ENCODE measurements at regions not wholly inside any gene's neighbourhood (a gene's known extent, or its start where the extent isn't known, plus 50 kb on each side); places are given as distances from the start of the nearest gene placed in this dataset.

- intact Hi-C loops (cut with micrococcal nuclease) = no loop called here
- DNase-seq (ENCODE audit: low read depth, low spot score) = no peak
- Histone ChIP-seq H4K20me1 (ENCODE audit: insufficient read depth) (no peaks in the 10 kb centered on the region), H3K79me2 (ENCODE audit: insufficient read depth, low read length) (no peaks in the 10 kb centered on the region), H3K4me1 (ENCODE audit: control insufficient read depth in 1 of 2, insufficient read depth in 2 of 2, low read length in 2 of 2) (no peaks in the 10 kb centered on the region), H3K9me3 (ENCODE audit: control insufficient read depth in 1 of 2, insufficient read depth in 1 of 2, low read depth in 1 of 2, low read length in 2 of 2) (no peaks in the 10 kb centered on the region), H3K27ac (ENCODE audit: low read depth, low read length) (no peak overlapping the region), H2AFZ (ENCODE audit: low read depth, low read length, poor library complexity, severe bottlenecking) (no peak overlapping the region), H3K27me3 (ENCODE audit: insufficient read depth, low read length) (no peaks in the 10 kb centered on the region), H3K4me2 (ENCODE audit: low read length) (no peak overlapping the region), H3K36me3 (ENCODE audit: control insufficient read depth in 1 of 2, insufficient read depth in 2 of 2, low read length in 2 of 2) (no peaks in the 10 kb centered on the region), H3K9me2 (ENCODE audit: insufficient read depth) (no peaks in the 10 kb centered on the region), H3K9ac (ENCODE audit: low read length) (no peak overlapping the region), H3K4me3 (replicated peaks in 1 of 2; ENCODE audit: low read depth in 1 of 2, low read length in 2 of 2) (no peak overlapping the region)
- ChIA-PET CTCF (no interaction called here), RAD21 (ENCODE audit: low non-redundant PET in 1 of 2, low total read pairs in 2 of 2, uncharacterized antibody in 2 of 2, unreplicated experiment in 2 of 2) (no interaction called here), POLR2A (no interaction called here)
- TF ChIP-seq REST (IDR thresholded peaks at IDR 0.05; ENCODE audit: low read depth) (no peak), ZFX (IDR thresholded peaks at IDR 0.05) (no peak), RAD21 (IDR thresholded peaks at IDR 0.05; ENCODE audit: low read depth) (no peak), SIN3A (IDR thresholded peaks at IDR 0.05; ENCODE audit: low read depth) (no peak), ELF1 (IDR thresholded peaks at IDR 0.05; ENCODE audit: borderline replicate concordance, low read depth) (no peak)
- no TSS peak for BruUV-seq (replicated peaks)
- ATAC-seq = no peak
These were observed 344.1 kb upstream of the PDE3A start for GRCh38 chr12:20024194-20024593.

GRCh38 chr12:20028033-20028432 lies 340.3 kb upstream of the PDE3A start:
- no peaks in the 10 kb centered on the region for H3K9me2 ChIP-seq (ENCODE audit: insufficient read depth)
- no peaks in the 10 kb centered on the region for H3K36me3 ChIP-seq (ENCODE audit: control insufficient read depth in 1 of 2, insufficient read depth in 2 of 2, low read length in 2 of 2)
- H4K20me1 ChIP-seq (ENCODE audit: insufficient read depth) = no peaks in the 10 kb centered on the region
- DNase-seq (ENCODE audit: low read depth, low spot score) (no peak), ATAC-seq (no peak)
- no peak overlapping the region for H3K9ac ChIP-seq (ENCODE audit: low read length)
- ChIA-PET POLR2A (no interaction called here), RAD21 (ENCODE audit: low non-redundant PET in 1 of 2, low total read pairs in 2 of 2, uncharacterized antibody in 2 of 2, unreplicated experiment in 2 of 2) (no interaction called here), CTCF (no interaction called here)
- H3K27ac ChIP-seq (ENCODE audit: low read depth, low read length) = no peak overlapping the region
- H3K4me3 ChIP-seq (replicated peaks in 1 of 2; ENCODE audit: low read depth in 1 of 2, low read length in 2 of 2) = no peak overlapping the region
- no peak overlapping the region for H2AFZ ChIP-seq (ENCODE audit: low read depth, low read length, poor library complexity, severe bottlenecking)
- intact Hi-C loops (cut with micrococcal nuclease) = no loop called here
- no peaks in the 10 kb centered on the region for H3K4me1 ChIP-seq (ENCODE audit: control insufficient read depth in 1 of 2, insufficient read depth in 2 of 2, low read length in 2 of 2)
- no peaks in the 10 kb centered on the region for H3K79me2 ChIP-seq (ENCODE audit: insufficient read depth, low read length)
- H3K9me3 ChIP-seq (ENCODE audit: control insufficient read depth in 1 of 2, insufficient read depth in 1 of 2, low read depth in 1 of 2, low read length in 2 of 2) = no peaks in the 10 kb centered on the region
- H3K27me3 ChIP-seq (ENCODE audit: insufficient read depth, low read length) = no peaks in the 10 kb centered on the region
- no peak for TF ChIP-seq FOSL1 (IDR thresholded peaks at IDR 0.05; ENCODE audit: low read depth)
- TF ChIP-seq ZFX (IDR thresholded peaks at IDR 0.05) = no peak
- TF ChIP-seq RAD21 (IDR thresholded peaks at IDR 0.05; ENCODE audit: low read depth) = no peak
- TF ChIP-seq ATF3 (IDR thresholded peaks at IDR 0.05) = no peak
- TF ChIP-seq POLR2A (IDR thresholded peaks at IDR 0.05; ENCODE audit: borderline replicate concordance, extremely low read depth, insufficient read depth, insufficient read length) = no peak
- no peak for TF ChIP-seq EGR1 (IDR thresholded peaks at IDR 0.05; ENCODE audit: low read depth)
- no peak overlapping the region for H3K4me2 ChIP-seq (ENCODE audit: low read length)
- no TSS peak for BruUV-seq (replicated peaks)
